GM10266 (cell line): ENCODE measurements at regions not wholly inside any gene's neighbourhood (a gene's known extent, or its start where the extent isn't known, plus 50 kb on each side); places are given as distances from the start of the nearest gene placed in this dataset.

Source experiments
- DNase-seq: peaks from one replicate; pipeline ENCODE4 v3.0.0; 2012; ENCODE audit errors: extremely low spot score
- CTCF ChIP-seq: IDR thresholded peaks from 2 replicates; pipeline ENCODE4 v1.5.1; 2012; ENCODE audit warnings: mild to moderate bottlenecking, low read depth; ENCODE audit not compliant: control insufficient read depth, insufficient read depth; ENCODE audit errors: missing control alignments

GRCh38 chr11:70497536-70498075 is 99.3 kb downstream of the CTTN start:
- DNase-seq, result no peak
- no peak for TF ChIP-seq CTCF

- no peak for TF ChIP-seq CTCF
- DNase-seq, result no peak
Measured at GRCh38 chr11:70498171-70498571, 99.8 kb downstream of the CTTN start.

GRCh38 chr11:70498976-70499801 is 100.9 kb downstream of the CTTN start:
- DNase-seq, result no peak
- no peak for TF ChIP-seq CTCF

GRCh38 chr11:70500076-70500847 is 101.9 kb downstream of the CTTN start:
- no peak for DNase-seq
- TF ChIP-seq CTCF, result no peak

- DNase-seq, result no peak
- TF ChIP-seq CTCF, result no peak
Measured at GRCh38 chr11:70501051-70501901, 102.9 kb downstream of the CTTN start.

- no peak for TF ChIP-seq CTCF
- no peak for DNase-seq
Measured at GRCh38 chr11:70501933-70502540, 103.7 kb downstream of the CTTN start.
